Mammary epithelial cell (primary cell): ENCODE measurements at regions not wholly inside any gene's neighbourhood (a gene's known extent, or its start where the extent isn't known, plus 50 kb on each side); places are given as distances from the start of the nearest gene placed in this dataset.

ENCODE experiments used
- CTCF ChIP-seq, 2 donors: IDR thresholded peaks in 1 of 2; conservative IDR thresholded peaks in 1 of 2; 2 replicates each; pipeline ENCODE4 v1.5.1; 2011 to 2012; ENCODE audit warnings: inconsistent platforms in 2 of 2, low read length in 2 of 2, mild to moderate bottlenecking in 2 of 2, control low read depth in 1 of 2, low read depth in 1 of 2; ENCODE audit not compliant: insufficient read depth in 1 of 2; ENCODE audit errors: extremely low read depth in 1 of 2
- EZH2 ChIP-seq: IDR thresholded peaks from 2 replicates; pipeline ENCODE4 v1.6.1; 2012; ENCODE audit warnings: low read length, inconsistent platforms, borderline replicate concordance

DNA sequence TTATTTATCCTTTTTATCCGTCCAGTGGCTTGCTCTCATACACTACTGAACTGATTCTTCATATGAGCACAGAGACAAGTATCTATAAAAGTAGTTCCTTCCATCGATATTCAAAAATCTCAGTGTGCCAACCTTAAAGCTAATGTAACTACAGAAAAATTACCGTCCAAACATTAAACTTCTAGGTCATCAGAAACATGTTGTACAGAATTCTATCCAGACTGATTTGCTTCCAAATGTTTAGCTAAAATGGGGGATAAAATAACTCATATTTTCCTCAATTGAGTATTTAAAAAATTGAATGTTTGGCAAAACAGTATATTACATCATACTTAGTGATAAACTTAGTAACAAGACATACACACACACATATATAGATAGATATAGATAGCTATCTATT lies 584.7 kb upstream of the SEMA3D start:
- TF ChIP-seq CTCF (conservative IDR thresholded peaks at IDR 0.05 in 1 of 2, IDR thresholded peaks at IDR 0.05 in 1 of 2; ENCODE audit: extremely low read depth in 1 of 2, insufficient read depth in 1 of 2, low read depth in 1 of 2, low read length in 2 of 2) (no peak), EZH2 (no peak)
